ENCODE measurements at regions not wholly inside any gene's neighbourhood (a gene's known extent, or its start where the extent isn't known, plus 50 kb on each side); places are given as distances from the start of the nearest gene placed in this dataset.

DNA sequence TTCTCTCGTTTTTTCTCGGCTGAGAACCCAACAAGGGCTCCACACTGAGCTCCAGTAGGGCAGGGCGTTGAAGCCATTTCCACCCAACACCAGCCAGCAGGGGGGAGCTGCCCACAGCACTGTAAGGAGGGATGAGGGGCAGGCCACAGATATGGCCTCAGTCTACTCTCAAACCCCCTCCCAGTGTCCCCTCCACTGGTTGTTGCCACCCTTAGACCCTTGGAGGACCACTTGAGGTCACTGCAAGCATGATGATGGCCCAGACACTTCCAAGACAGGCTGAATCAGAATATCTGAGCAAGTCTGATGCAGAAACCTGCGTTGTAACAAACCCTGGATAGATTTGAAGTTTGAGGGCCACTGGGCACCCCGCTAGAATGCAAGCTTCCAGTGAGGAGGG lies 217.0 kb upstream of the CST7 start:
- H3K18ac ChIP-seq (ENCODE audit: low read length): no peak overlapping the region
- H3K9me3 ChIP-seq (replicated peaks in 1 of 2; ENCODE audit: control insufficient read depth in 2 of 2, insufficient read depth in 1 of 2, low read depth in 1 of 2, low read length in 2 of 2): no peaks in the 10 kb centered on the region
- H2BK12ac ChIP-seq (ENCODE audit: low read length): no peak overlapping the region
- H3K79me1 ChIP-seq (ENCODE audit: low read depth, low read length): no peaks in the 10 kb centered on the region
- H3K4me2 ChIP-seq (ENCODE audit: insufficient read depth, low read length, poor library complexity, severe bottlenecking): no peak overlapping the region
- no peak overlapping the region for H2BK15ac ChIP-seq (ENCODE audit: low read length)
- H4K8ac ChIP-seq (ENCODE audit: low read depth, low read length): no peak overlapping the region
- no peak overlapping the region for H3K27ac ChIP-seq (replicated peaks; ENCODE audit: low read length)
- H3K23ac ChIP-seq (ENCODE audit: low read depth, low read length, poor library complexity): no peak overlapping the region
- DNase-seq (ENCODE audit: low spot score): no peak
- H3K9ac ChIP-seq (ENCODE audit: low read depth, low read length, poor library complexity): no peak overlapping the region
- H3K4me1 ChIP-seq (ENCODE audit: control insufficient read depth in 2 of 2, insufficient read depth in 1 of 2, low read depth in 1 of 2, low read length in 2 of 2): no peaks in the 10 kb centered on the region
- no peaks in the 10 kb centered on the region for H3K27me3 ChIP-seq (ENCODE audit: control insufficient read depth in 3 of 3, insufficient read depth in 3 of 3, low read depth in 1 of 3, low read length in 3 of 3)
- no peaks in the 10 kb centered on the region for H3K36me3 ChIP-seq (replicated peaks in 1 of 2; ENCODE audit: control insufficient read depth in 2 of 2, insufficient read depth in 2 of 2, low read length in 2 of 2)
- no peak overlapping the region for H3K4me3 ChIP-seq (ENCODE audit: low read length in 2 of 2)
- H2BK120ac ChIP-seq (ENCODE audit: low read depth, low read length): no peak overlapping the region
- WGBS, 2 donors (ENCODE audit: extremely low coverage in 2 of 2, insufficient read length in 2 of 2, insufficient replicate concordance in 1 of 2): no CpG with 5 or more reads among the region's 5 CpGs
- no peak overlapping the region for H3K14ac ChIP-seq (ENCODE audit: low read length)
- H2BK5ac ChIP-seq (ENCODE audit: low read length): no peak overlapping the region
- no peak overlapping the region for H3K4ac ChIP-seq (ENCODE audit: low read length)
- no peak overlapping the region for H4K91ac ChIP-seq (ENCODE audit: low read depth, low read length, poor library complexity)
- no peak overlapping the region for H2AFZ ChIP-seq (ENCODE audit: low read length)
- H2AK5ac ChIP-seq (ENCODE audit: low read depth, low read length): no peak overlapping the region

DNA sequence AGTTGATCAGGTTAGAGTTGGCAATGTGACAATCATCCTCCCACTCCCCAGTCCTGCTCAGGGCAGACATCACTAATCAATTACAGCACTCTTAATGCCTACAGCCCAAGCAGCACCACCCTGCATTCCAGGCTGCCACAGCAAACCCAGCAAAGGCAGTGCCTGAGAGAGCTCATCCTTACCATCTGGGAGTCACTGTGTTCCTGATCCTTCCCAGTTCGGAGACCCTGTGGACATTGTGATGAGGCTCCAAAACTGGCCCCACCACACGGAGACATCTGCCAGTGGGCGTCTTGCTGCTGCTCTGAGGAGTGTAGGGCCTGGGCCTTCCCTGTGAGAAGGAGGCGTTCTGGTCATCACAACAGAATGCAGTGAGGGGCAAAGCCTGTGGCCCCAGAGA lies 216.5 kb upstream of the CST7 start:
- Histone ChIP-seq H2AFZ (ENCODE audit: low read length) (no peak overlapping the region), H3K9ac (ENCODE audit: low read depth, low read length, poor library complexity) (no peak overlapping the region), H3K18ac (ENCODE audit: low read length) (no peak overlapping the region), H3K4me1 (ENCODE audit: control insufficient read depth in 2 of 2, insufficient read depth in 1 of 2, low read depth in 1 of 2, low read length in 2 of 2) (no peaks in the 10 kb centered on the region), H3K27me3 (ENCODE audit: control insufficient read depth in 3 of 3, insufficient read depth in 3 of 3, low read depth in 1 of 3, low read length in 3 of 3) (no peaks in the 10 kb centered on the region), H2BK12ac (ENCODE audit: low read length) (no peak overlapping the region), H3K9me3 (replicated peaks in 1 of 2; ENCODE audit: control insufficient read depth in 2 of 2, insufficient read depth in 1 of 2, low read depth in 1 of 2, low read length in 2 of 2) (peaks cover 0 to under 1% of the 10 kb centered on the region in 2 donors), H2AK5ac (ENCODE audit: low read depth, low read length) (no peak overlapping the region), H3K79me1 (ENCODE audit: low read depth, low read length) (no peaks in the 10 kb centered on the region), H2BK5ac (ENCODE audit: low read length) (no peak overlapping the region), H3K14ac (ENCODE audit: low read length) (no peak overlapping the region), H3K4me3 (ENCODE audit: low read length in 2 of 2) (no peak overlapping the region), H4K8ac (ENCODE audit: low read depth, low read length) (no peak overlapping the region), H3K36me3 (replicated peaks in 1 of 2; ENCODE audit: control insufficient read depth in 2 of 2, insufficient read depth in 2 of 2, low read length in 2 of 2) (no peaks in the 10 kb centered on the region), H3K27ac (replicated peaks; ENCODE audit: low read length) (no peak overlapping the region), H3K4me2 (ENCODE audit: insufficient read depth, low read length, poor library complexity, severe bottlenecking) (no peak overlapping the region), H2BK15ac (ENCODE audit: low read length) (no peak overlapping the region), H3K23ac (ENCODE audit: low read depth, low read length, poor library complexity) (no peak overlapping the region), H4K91ac (ENCODE audit: low read depth, low read length, poor library complexity) (no peak overlapping the region), H2BK120ac (ENCODE audit: low read depth, low read length) (no peak overlapping the region), H3K4ac (ENCODE audit: low read length) (no peak overlapping the region)
- no CpG with 5 or more reads among the region's 4 CpGs for WGBS, 2 donors (ENCODE audit: extremely low coverage in 2 of 2, insufficient read length in 2 of 2, insufficient replicate concordance in 1 of 2)
- no peak for DNase-seq (ENCODE audit: low spot score)

DNA sequence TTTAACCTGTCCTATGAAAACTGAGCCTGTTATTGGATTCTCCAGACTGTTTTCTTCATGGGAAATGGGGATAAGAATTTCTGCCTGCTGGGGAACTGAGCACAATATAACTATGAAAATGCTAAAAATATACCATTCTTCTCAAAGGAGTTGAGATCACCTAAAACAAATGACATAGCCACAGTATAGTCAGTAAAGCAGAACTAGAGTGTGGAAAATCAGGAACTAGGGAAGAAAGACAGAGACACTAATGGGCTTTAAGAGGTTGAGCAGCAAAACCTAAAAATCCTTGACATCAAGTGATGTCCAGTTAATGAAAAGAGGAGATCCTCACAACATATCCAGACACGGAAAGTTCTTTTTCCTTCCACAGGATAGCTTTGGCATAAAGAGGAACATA lies 215.7 kb upstream of the CST7 start:
- no peaks in the 10 kb centered on the region for H3K27me3 ChIP-seq (ENCODE audit: control insufficient read depth in 3 of 3, insufficient read depth in 3 of 3, low read depth in 1 of 3, low read length in 3 of 3)
- no peak overlapping the region for H3K23ac ChIP-seq (ENCODE audit: low read depth, low read length, poor library complexity)
- H2BK5ac ChIP-seq (ENCODE audit: low read length): no peak overlapping the region
- no peak overlapping the region for H3K4me2 ChIP-seq (ENCODE audit: insufficient read depth, low read length, poor library complexity, severe bottlenecking)
- H3K14ac ChIP-seq (ENCODE audit: low read length): no peak overlapping the region
- H3K4me3 ChIP-seq (ENCODE audit: low read length in 2 of 2): no peak overlapping the region
- H3K4ac ChIP-seq (ENCODE audit: low read length): no peak overlapping the region
- no peak overlapping the region for H2AFZ ChIP-seq (ENCODE audit: low read length)
- no peak overlapping the region for H2BK12ac ChIP-seq (ENCODE audit: low read length)
- H3K79me1 ChIP-seq (ENCODE audit: low read depth, low read length): no peaks in the 10 kb centered on the region
- no peaks in the 10 kb centered on the region for H3K4me1 ChIP-seq (ENCODE audit: control insufficient read depth in 2 of 2, insufficient read depth in 1 of 2, low read depth in 1 of 2, low read length in 2 of 2)
- DNase-seq (ENCODE audit: low spot score): no peak
- H3K36me3 ChIP-seq (replicated peaks in 1 of 2; ENCODE audit: control insufficient read depth in 2 of 2, insufficient read depth in 2 of 2, low read length in 2 of 2): no peaks in the 10 kb centered on the region
- H3K9me3 ChIP-seq (replicated peaks in 1 of 2; ENCODE audit: control insufficient read depth in 2 of 2, insufficient read depth in 1 of 2, low read depth in 1 of 2, low read length in 2 of 2): peaks cover 0 to 2% of the 10 kb centered on the region in 2 donors
- no peak overlapping the region for H2BK15ac ChIP-seq (ENCODE audit: low read length)
- H3K27ac ChIP-seq (replicated peaks; ENCODE audit: low read length): no peak overlapping the region
- no peak overlapping the region for H4K8ac ChIP-seq (ENCODE audit: low read depth, low read length)
- no peak overlapping the region for H3K18ac ChIP-seq (ENCODE audit: low read length)
- no peak overlapping the region for H2AK5ac ChIP-seq (ENCODE audit: low read depth, low read length)
- no peak overlapping the region for H2BK120ac ChIP-seq (ENCODE audit: low read depth, low read length)
- no peak overlapping the region for H3K9ac ChIP-seq (ENCODE audit: low read depth, low read length, poor library complexity)
- H4K91ac ChIP-seq (ENCODE audit: low read depth, low read length, poor library complexity): no peak overlapping the region
- WGBS, 2 donors (ENCODE audit: extremely low coverage in 2 of 2, insufficient read length in 2 of 2, insufficient replicate concordance in 1 of 2): no CpG with 5 or more reads among the region's 1 CpG

DNA sequence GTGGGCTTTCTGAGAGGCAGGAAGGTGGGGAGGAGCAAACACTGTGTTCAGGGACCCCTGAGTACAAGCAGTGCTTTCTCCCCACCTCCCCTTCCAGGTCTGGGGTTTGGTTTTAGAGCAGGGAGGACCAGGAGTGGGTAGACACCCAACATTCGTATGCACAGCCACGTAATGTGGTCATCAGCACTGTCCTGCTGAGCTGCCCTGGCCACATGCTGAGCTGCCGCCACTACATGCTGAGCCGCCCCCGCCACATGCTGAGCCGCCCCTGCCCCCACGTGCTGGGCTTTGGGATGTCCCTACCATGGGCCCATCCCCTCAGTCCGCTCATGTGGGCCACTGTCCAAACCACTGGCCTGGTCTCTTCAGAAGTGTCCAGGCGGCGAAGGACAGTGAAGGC lies 214.9 kb upstream of the CST7 start:
- Histone ChIP-seq H3K9me3 (replicated peaks in 1 of 2; ENCODE audit: control insufficient read depth in 2 of 2, insufficient read depth in 1 of 2, low read depth in 1 of 2, low read length in 2 of 2) (peaks cover 0 to 2% of the 10 kb centered on the region in 2 donors), H3K4me2 (ENCODE audit: insufficient read depth, low read length, poor library complexity, severe bottlenecking) (no peak overlapping the region), H3K23ac (ENCODE audit: low read depth, low read length, poor library complexity) (no peak overlapping the region), H3K4me3 (ENCODE audit: low read length in 2 of 2) (no peak overlapping the region), H2BK5ac (ENCODE audit: low read length) (no peak overlapping the region), H3K14ac (ENCODE audit: low read length) (peak overlapping the region; percentile 47), H2BK15ac (ENCODE audit: low read length) (no peak overlapping the region), H4K91ac (ENCODE audit: low read depth, low read length, poor library complexity) (no peak overlapping the region), H3K79me1 (ENCODE audit: low read depth, low read length) (no peaks in the 10 kb centered on the region), H2AK5ac (ENCODE audit: low read depth, low read length) (no peak overlapping the region), H3K36me3 (replicated peaks in 1 of 2; ENCODE audit: control insufficient read depth in 2 of 2, insufficient read depth in 2 of 2, low read length in 2 of 2) (no peaks in the 10 kb centered on the region), H3K18ac (ENCODE audit: low read length) (no peak overlapping the region), H2BK120ac (ENCODE audit: low read depth, low read length) (no peak overlapping the region), H2BK12ac (ENCODE audit: low read length) (no peak overlapping the region), H3K4ac (ENCODE audit: low read length) (no peak overlapping the region), H3K4me1 (ENCODE audit: control insufficient read depth in 2 of 2, insufficient read depth in 1 of 2, low read depth in 1 of 2, low read length in 2 of 2) (no peaks in the 10 kb centered on the region), H3K27me3 (ENCODE audit: control insufficient read depth in 3 of 3, insufficient read depth in 3 of 3, low read depth in 1 of 3, low read length in 3 of 3) (no peaks in the 10 kb centered on the region), H3K9ac (ENCODE audit: low read depth, low read length, poor library complexity) (no peak overlapping the region), H4K8ac (ENCODE audit: low read depth, low read length) (no peak overlapping the region), H2AFZ (ENCODE audit: low read length) (no peak overlapping the region), H3K27ac (replicated peaks; ENCODE audit: low read length) (no peak overlapping the region)
- no peak for DNase-seq (ENCODE audit: low spot score)
- WGBS, 2 donors (ENCODE audit: extremely low coverage in 2 of 2, insufficient read length in 2 of 2, insufficient replicate concordance in 1 of 2): no CpG with 5 or more reads among the region's 10 CpGs
